GM23338 (cell line): ENCODE measurements at regions not wholly inside any gene's neighbourhood (a gene's known extent, or its start where the extent isn't known, plus 50 kb on each side); places are given as distances from the start of the nearest gene placed in this dataset.

Experiments
- ATAC-seq: fragments of 200-7000 bp; cut with Tn5 transposase; 3 replicates; pipeline ENCODE4 v1.9.1; 2020
- DNase-seq: peaks from one replicate; pipeline ENCODE4 v3.0.0-alpha.2; 2015; ENCODE audit warnings: low spot score
- H2AFZ ChIP-seq: fragments of 200-600 bp; sonication (generic); 2 replicates; pipeline ENCODE4 v1.8.0; 2016; ENCODE audit warnings: antibody characterized with exemption, mild to moderate bottlenecking, moderate library complexity
- H3F3A ChIP-seq: fragments of 200-600 bp; sonication (generic); replicated peaks from 2 replicates; pipeline ENCODE4 v1.8.0; 2017; ENCODE audit warnings: antibody characterized with exemption, mixed run types, low read depth
- H3K27ac ChIP-seq: fragments of 200-600 bp; sonication (generic); 2 replicates; pipeline ENCODE4 v1.6.1; 2016; ENCODE audit warnings: low read depth
- H3K27me3 ChIP-seq: fragments of 200-600 bp; sonication (generic); 2 replicates; pipeline ENCODE4 v1.8.0; 2016; ENCODE audit warnings: mild to moderate bottlenecking, mixed run types, moderate library complexity; ENCODE audit not compliant: insufficient read depth
- H3K36me3 ChIP-seq: fragments of 200-600 bp; sonication (generic); 2 replicates; pipeline ENCODE4 v1.8.0; 2016; ENCODE audit warnings: mild to moderate bottlenecking; ENCODE audit not compliant: insufficient read depth
- H3K4me1 ChIP-seq: fragments of 200-600 bp; sonication (generic); 2 replicates; pipeline ENCODE4 v1.8.0; 2016; ENCODE audit warnings: mild to moderate bottlenecking, moderate library complexity; ENCODE audit not compliant: insufficient read depth
- H3K4me2 ChIP-seq: fragments of 200-600 bp; sonication (generic); 2 replicates; pipeline ENCODE4 v1.7.1; 2017; ENCODE audit warnings: mixed run types
- H3K4me3 ChIP-seq: fragments of 200-600 bp; sonication (generic); 2 replicates; pipeline ENCODE4 v1.6.1; 2016; ENCODE audit warnings: mixed run types
- H3K79me2 ChIP-seq: fragments of 200-600 bp; sonication (generic); replicated peaks from 2 replicates; pipeline ENCODE4 v1.8.0; 2017; ENCODE audit warnings: mild to moderate bottlenecking; ENCODE audit not compliant: insufficient read depth
- H3K9me2 ChIP-seq: fragments of 200-600 bp; sonication (generic); 2 replicates; pipeline ENCODE4 v1.8.0; 2017; ENCODE audit not compliant: insufficient read depth
- H4K20me1 ChIP-seq: fragments of 200-600 bp; sonication (generic); replicated peaks from 2 replicates; pipeline ENCODE4 v1.8.0; 2017; ENCODE audit warnings: mild to moderate bottlenecking; ENCODE audit not compliant: insufficient read depth
- H3K27ac Mint-ChIP-seq: 2 replicates; pipeline ENCODE4 v1.8.0; 2020; ENCODE audit warnings: inconsistent platforms, mild to moderate bottlenecking, moderate library complexity, mixed read lengths
- H3K27me3 Mint-ChIP-seq: 3 replicates; pipeline ENCODE4 v1.8.0; 2022; ENCODE audit warnings: low read depth, mild to moderate bottlenecking, moderate library complexity, mixed read lengths, inconsistent platforms; ENCODE audit not compliant: insufficient read depth, poor library complexity
- H3K36me3 Mint-ChIP-seq: 3 replicates; pipeline ENCODE4 v1.8.0; 2021; ENCODE audit warnings: low read depth, mild to moderate bottlenecking, inconsistent platforms, moderate library complexity, mixed read lengths
- H3K4me1 Mint-ChIP-seq: 3 replicates; pipeline ENCODE4 v1.8.0; 2020; ENCODE audit warnings: mild to moderate bottlenecking, inconsistent platforms, mixed read lengths
- H3K4me3 Mint-ChIP-seq: 3 replicates; pipeline ENCODE4 v1.8.0; 2021; ENCODE audit warnings: moderate library complexity, mild to moderate bottlenecking, inconsistent platforms, mixed read lengths
- H3K9me3 Mint-ChIP-seq: 3 replicates; pipeline ENCODE4 v1.8.0; 2020; ENCODE audit warnings: moderate library complexity, mild to moderate bottlenecking, inconsistent platforms, mixed read lengths
- CREB1 ChIP-seq: fragments of 250-450 bp; sonication (Bioruptor Pico); IDR thresholded peaks from 2 replicates; pipeline ENCODE4 v1.5.0; 2020; ENCODE audit warnings: low read depth, mild to moderate bottlenecking, moderate library complexity
- CTCF ChIP-seq, 2 experiments: fragments of 200-600 bp in 1 of 2; sonication (generic) in 1 of 2; conservative IDR thresholded peaks; 2 replicates each; pipeline versions ENCODE4 v1.5.1 to v1.6.1; 2016 to 2017; ENCODE audit warnings: antibody characterized with exemption in 2 of 2, low read depth in 2 of 2, mild to moderate bottlenecking in 2 of 2, moderate library complexity in 1 of 2
- EZH2 ChIP-seq: fragments of 200-600 bp; sonication (generic); IDR thresholded peaks from one replicate; pipeline ENCODE4 v1.8.0; 2017; ENCODE audit warnings: antibody characterized with exemption, mild to moderate bottlenecking, low read depth; ENCODE audit not compliant: unreplicated experiment
- EZH2phosphoT487 ChIP-seq: fragments of 200-600 bp; sonication (generic); IDR thresholded peaks from one replicate; pipeline ENCODE4 v1.8.1; 2018; ENCODE audit warnings: antibody characterized with exemption; ENCODE audit not compliant: unreplicated experiment
- JUNB ChIP-seq: IDR thresholded peaks from one replicate; pipeline ENCODE4 v1.6.1; 2016; ENCODE audit warnings: antibody characterized with exemption; ENCODE audit not compliant: unreplicated experiment
- NANOG ChIP-seq: IDR thresholded peaks from 2 replicates; pipeline ENCODE4 v1.6.1; 2016; ENCODE audit warnings: antibody characterized with exemption, borderline replicate concordance
- REST ChIP-seq: IDR thresholded peaks from one replicate; pipeline ENCODE4 v1.6.1; 2018; ENCODE audit warnings: antibody characterized with exemption; ENCODE audit not compliant: unreplicated experiment
- ZNF114 ChIP-seq: fragments of 250-450 bp; sonication (Bioruptor Pico); IDR thresholded peaks from 2 replicates; pipeline ENCODE4 v1.5.0; 2020; ENCODE audit warnings: mild to moderate bottlenecking, moderate library complexity
- ZNF331 ChIP-seq: fragments of 250-450 bp; sonication (Bioruptor Pico); IDR thresholded peaks from 2 replicates; pipeline ENCODE4 v1.5.0; 2020; ENCODE audit warnings: low read depth, mild to moderate bottlenecking, moderate library complexity
- ZNF462 ChIP-seq: fragments of 250-450 bp; sonication (Bioruptor Pico); IDR thresholded peaks from 2 replicates; pipeline ENCODE4 v1.5.0; 2020; ENCODE audit warnings: mild to moderate bottlenecking, moderate library complexity

GRCh38 chr20:22450537-22450936, 133.8 kb downstream of the FOXA2 start:
- H3K79me2 ChIP-seq = no peaks in the 10 kb centered on the region
- H3K36me3 Mint-ChIP-seq = no peaks in the 10 kb centered on the region
- H3K27me3 ChIP-seq = peaks cover 25% of the 10 kb centered on the region
- no peak overlapping the region for H3K4me3 Mint-ChIP-seq
- H4K20me1 ChIP-seq = no peaks in the 10 kb centered on the region
- H3F3A ChIP-seq = no peaks in the 10 kb centered on the region
- H3K27ac ChIP-seq = no peak overlapping the region
- peaks cover 6% of the 10 kb centered on the region; the same call in 1 of the 2 replicates for H3K9me2 ChIP-seq
- no peak overlapping the region for H3K4me3 ChIP-seq
- peaks cover 11% of the 10 kb centered on the region for H3K27me3 Mint-ChIP-seq
- H3K27ac Mint-ChIP-seq = no peak overlapping the region
- peaks cover 1% of the 10 kb centered on the region; the same call in 2 of the 3 replicates for H3K4me1 Mint-ChIP-seq
- DNase-seq = no peak
- no peaks in the 10 kb centered on the region for H3K9me3 Mint-ChIP-seq
- no peaks in the 10 kb centered on the region for H3K4me1 ChIP-seq
- no peak overlapping the region for H2AFZ ChIP-seq
- H3K4me2 ChIP-seq = no peak overlapping the region
- ATAC-seq = no peak
- H3K36me3 ChIP-seq = no peaks in the 10 kb centered on the region
- TF ChIP-seq NANOG (no peak), ZNF331 (no peak), ZNF114 (CRISPR knock-in tag) (no peak), CREB1 (CRISPR knock-in tag) (no peak), CTCF (conservative IDR thresholded peaks at IDR 0.05; ENCODE audit: low read depth in 2 of 2) (no peak), EZH2 (no peak), ZNF462 (CRISPR knock-in tag) (no peak), EZH2phosphoT487 (no peak), REST (no peak), JUNB (no peak)
